Glutamatergic neuron (in vitro differentiated cells): ENCODE measurements at regions not wholly inside any gene's neighbourhood (a gene's known extent, or its start where the extent isn't known, plus 50 kb on each side); places are given as distances from the start of the nearest gene placed in this dataset.

Experiments
- DNase-seq: peaks from one replicate; pipeline ENCODE4 v3.0.0; 2022
- H3K27ac Mint-ChIP-seq: one replicate; pipeline ENCODE4 v1.8.0; 2020; ENCODE audit warnings: mild to moderate bottlenecking, mixed read lengths, inconsistent platforms; ENCODE audit not compliant: unreplicated experiment
- H3K27me3 Mint-ChIP-seq: one replicate; pipeline ENCODE4 v1.8.0; 2020; ENCODE audit warnings: mild to moderate bottlenecking, moderate library complexity, mixed read lengths, inconsistent platforms; ENCODE audit not compliant: unreplicated experiment
- H3K36me3 Mint-ChIP-seq: one replicate; pipeline ENCODE4 v1.8.0; 2020; ENCODE audit warnings: mild to moderate bottlenecking, mixed read lengths, inconsistent platforms; ENCODE audit not compliant: unreplicated experiment
- H3K4me1 Mint-ChIP-seq: one replicate; pipeline ENCODE4 v1.8.0; 2020; ENCODE audit warnings: mild to moderate bottlenecking, low read depth, mixed read lengths, inconsistent platforms; ENCODE audit not compliant: unreplicated experiment
- H3K4me3 Mint-ChIP-seq: one replicate; pipeline ENCODE4 v1.8.0; 2020; ENCODE audit warnings: mild to moderate bottlenecking, mixed read lengths, inconsistent platforms; ENCODE audit not compliant: unreplicated experiment
- H3K9me3 Mint-ChIP-seq: one replicate; pipeline ENCODE4 v1.8.0; 2020; ENCODE audit warnings: mild to moderate bottlenecking, moderate library complexity, mixed read lengths, inconsistent platforms; ENCODE audit not compliant: unreplicated experiment
- TF ChIP-seq, protein P1 (sequence below): fragments of 200-600 bp; sonication (generic); IDR thresholded peaks from one replicate; pipeline ENCODE4 v1.5.0; 2021; ENCODE audit not compliant: partially characterized antibody, unreplicated experiment

DNA sequence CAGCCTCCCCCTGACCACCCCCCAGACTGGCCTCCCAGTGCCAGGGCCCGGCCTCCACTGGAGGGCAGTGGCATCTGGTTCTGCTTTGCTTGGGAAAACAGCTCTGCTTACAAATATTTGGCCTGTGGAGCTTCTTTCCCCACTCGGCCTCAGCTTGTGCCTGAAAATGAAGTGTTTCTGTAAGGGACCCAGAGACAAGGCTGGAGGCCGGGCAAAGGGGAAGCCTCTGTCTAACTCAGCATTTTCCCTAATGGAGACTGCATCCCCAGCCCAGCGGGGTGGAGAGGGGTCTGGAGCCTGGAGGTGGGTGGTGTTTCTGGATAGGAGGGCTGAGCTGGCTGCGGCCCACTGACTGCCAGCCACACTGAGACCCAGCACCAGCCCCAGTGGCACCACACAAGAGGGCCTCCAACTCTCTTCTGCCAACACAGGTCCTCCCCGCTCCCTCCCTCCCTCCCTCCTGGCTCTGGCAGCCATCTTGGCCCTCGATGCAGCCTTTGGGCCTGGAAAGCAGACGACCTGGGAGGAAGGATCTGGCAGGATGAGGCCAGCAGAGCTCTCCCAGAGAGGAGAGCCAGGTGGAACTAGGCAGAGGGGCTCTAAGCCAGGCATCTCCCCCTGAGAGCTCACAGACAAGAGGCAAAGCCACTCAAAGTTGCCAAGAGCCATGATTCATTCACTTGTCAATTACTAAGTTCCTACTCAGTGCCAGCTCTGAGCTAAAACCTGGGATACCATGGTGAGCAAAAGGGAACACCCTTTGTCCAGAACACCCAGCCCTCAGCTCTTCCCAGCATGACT, 77.1 kb upstream of the CD82 start:
- H3K9me3 Mint-ChIP-seq: no peaks in the 10 kb centered on the region
- no peaks in the 10 kb centered on the region for H3K4me1 Mint-ChIP-seq
- TF ChIP-seq, protein P1, sequence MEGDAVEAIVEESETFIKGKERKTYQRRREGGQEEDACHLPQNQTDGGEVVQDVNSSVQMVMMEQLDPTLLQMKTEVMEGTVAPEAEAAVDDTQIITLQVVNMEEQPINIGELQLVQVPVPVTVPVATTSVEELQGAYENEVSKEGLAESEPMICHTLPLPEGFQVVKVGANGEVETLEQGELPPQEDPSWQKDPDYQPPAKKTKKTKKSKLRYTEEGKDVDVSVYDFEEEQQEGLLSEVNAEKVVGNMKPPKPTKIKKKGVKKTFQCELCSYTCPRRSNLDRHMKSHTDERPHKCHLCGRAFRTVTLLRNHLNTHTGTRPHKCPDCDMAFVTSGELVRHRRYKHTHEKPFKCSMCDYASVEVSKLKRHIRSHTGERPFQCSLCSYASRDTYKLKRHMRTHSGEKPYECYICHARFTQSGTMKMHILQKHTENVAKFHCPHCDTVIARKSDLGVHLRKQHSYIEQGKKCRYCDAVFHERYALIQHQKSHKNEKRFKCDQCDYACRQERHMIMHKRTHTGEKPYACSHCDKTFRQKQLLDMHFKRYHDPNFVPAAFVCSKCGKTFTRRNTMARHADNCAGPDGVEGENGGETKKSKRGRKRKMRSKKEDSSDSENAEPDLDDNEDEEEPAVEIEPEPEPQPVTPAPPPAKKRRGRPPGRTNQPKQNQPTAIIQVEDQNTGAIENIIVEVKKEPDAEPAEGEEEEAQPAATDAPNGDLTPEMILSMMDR: no peak
- peaks cover 9% of the 10 kb centered on the region for H3K36me3 Mint-ChIP-seq
- no peaks in the 10 kb centered on the region for H3K27me3 Mint-ChIP-seq
- H3K4me3 Mint-ChIP-seq: no peak overlapping the region
- DNase-seq: no peak
- H3K27ac Mint-ChIP-seq: no peak overlapping the region

DNA sequence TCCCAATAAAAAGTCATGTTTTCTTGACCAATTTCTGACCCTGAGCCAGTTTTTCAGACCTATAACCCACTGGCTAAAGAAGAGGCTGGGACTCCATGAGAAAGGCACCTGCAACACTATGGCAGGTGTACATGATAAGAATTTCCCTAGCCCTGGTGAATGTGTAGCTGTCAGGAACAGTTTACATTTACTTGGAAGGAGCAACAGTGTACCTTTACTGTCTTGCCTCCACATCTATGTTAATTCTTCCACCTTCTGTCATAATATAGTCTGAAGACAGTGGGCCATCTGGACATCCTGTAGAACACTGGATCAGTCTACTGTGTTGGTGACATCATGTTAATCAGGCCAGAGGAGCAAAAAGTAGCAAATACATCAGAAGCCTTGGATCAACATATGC, 72.1 kb upstream of the CD82 start:
- Mint-ChIP-seq H3K27me3 (peaks cover 2% of the 10 kb centered on the region), H3K4me3 (no peak overlapping the region), H3K36me3 (no peaks in the 10 kb centered on the region), H3K27ac (no peak overlapping the region), H3K9me3 (no peaks in the 10 kb centered on the region), H3K4me1 (peaks cover 2% of the 10 kb centered on the region)
- TF ChIP-seq, protein P1: no peak
- no peak for DNase-seq

DNA sequence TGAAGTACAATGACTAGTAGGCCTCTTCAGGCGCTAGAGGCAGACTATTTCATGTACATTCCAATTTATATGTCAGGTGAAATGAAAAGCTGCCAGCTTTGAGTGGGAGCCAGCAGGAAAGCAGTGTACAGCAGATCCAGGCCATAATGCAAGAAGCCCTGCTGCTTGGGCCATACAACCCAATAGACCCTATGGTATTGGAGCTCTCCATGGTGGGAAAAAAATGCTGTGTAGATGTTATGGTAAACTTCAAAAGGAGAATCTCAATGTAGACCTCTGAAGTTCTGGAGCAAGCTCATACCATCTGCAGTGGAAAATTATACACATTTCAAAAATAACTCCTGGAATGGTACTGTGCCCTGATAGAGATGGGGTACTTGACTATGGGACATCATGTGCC, 71.5 kb upstream of the CD82 start:
- H3K36me3 Mint-ChIP-seq: no peaks in the 10 kb centered on the region
- TF ChIP-seq, protein P1: no peak
- peaks cover 6% of the 10 kb centered on the region for H3K4me1 Mint-ChIP-seq
- DNase-seq: no peak
- H3K4me3 Mint-ChIP-seq: no peak overlapping the region
- no peak overlapping the region for H3K27ac Mint-ChIP-seq
- H3K27me3 Mint-ChIP-seq: peaks cover 2% of the 10 kb centered on the region
- no peaks in the 10 kb centered on the region for H3K9me3 Mint-ChIP-seq

DNA sequence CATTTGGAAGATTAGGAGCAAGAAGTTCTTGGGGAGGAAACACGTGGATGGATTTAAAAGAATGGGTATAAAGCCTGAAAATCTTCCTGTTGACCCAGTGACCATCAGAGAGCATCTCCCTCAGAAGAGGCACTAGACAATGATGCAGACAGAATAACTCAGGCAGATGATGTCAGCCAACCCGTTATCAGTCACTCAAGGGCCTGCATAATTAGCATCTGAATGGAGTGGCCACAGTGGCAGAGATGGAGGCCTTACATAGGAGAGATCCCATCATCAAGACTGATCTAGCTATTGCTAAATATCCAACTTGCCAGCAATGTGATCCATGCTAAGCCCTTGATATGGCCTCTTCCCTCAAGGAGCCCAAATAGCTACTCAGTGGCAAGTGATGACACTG, 70.7 kb upstream of the CD82 start:
- no peak for DNase-seq
- peaks cover 2% of the 10 kb centered on the region for H3K27me3 Mint-ChIP-seq
- TF ChIP-seq, protein P1: no peak
- H3K9me3 Mint-ChIP-seq: no peaks in the 10 kb centered on the region
- H3K36me3 Mint-ChIP-seq: no peaks in the 10 kb centered on the region
- H3K4me1 Mint-ChIP-seq: peaks cover 7% of the 10 kb centered on the region
- H3K4me3 Mint-ChIP-seq: no peak overlapping the region
- no peak overlapping the region for H3K27ac Mint-ChIP-seq

DNA sequence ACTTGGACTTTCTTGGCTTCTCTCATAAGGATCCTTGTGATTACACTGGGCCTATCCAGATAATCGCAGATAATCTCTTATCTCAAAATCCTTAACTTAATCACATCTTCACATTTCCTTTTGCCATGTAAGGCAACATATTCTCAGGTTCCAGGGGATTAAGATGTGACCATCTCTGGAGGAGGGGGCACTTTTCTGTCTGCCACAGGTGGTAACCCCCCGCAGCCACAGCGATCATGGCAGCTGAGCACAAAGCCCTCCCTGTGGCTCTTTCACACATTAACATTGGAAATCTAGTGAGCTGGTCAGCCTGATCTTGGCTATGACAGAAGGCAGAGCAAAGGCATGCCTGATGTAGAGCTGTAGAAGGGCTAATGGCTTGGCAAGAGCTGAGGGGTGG, 69.1 kb upstream of the CD82 start:
- H3K27ac Mint-ChIP-seq: no peak overlapping the region
- H3K4me1 Mint-ChIP-seq: peaks cover 7% of the 10 kb centered on the region
- no peaks in the 10 kb centered on the region for H3K9me3 Mint-ChIP-seq
- no peak for DNase-seq
- H3K36me3 Mint-ChIP-seq: no peaks in the 10 kb centered on the region
- peaks cover 2% of the 10 kb centered on the region for H3K27me3 Mint-ChIP-seq
- TF ChIP-seq, protein P1: no peak
- H3K4me3 Mint-ChIP-seq: no peak overlapping the region
